Peyer's patch (tissue), 4 donors: ENCODE measurements at regions not wholly inside any gene's neighbourhood (a gene's known extent, or its start where the extent isn't known, plus 50 kb on each side); places are given as distances from the start of the nearest gene placed in this dataset.

ENCODE experiments used
- CTCF ChIP-seq, 6 experiments: fragments of 450-650 bp in 4 of 6; fragments of 200-600 bp in 2 of 6; sonication (generic) in 1 of 6; IDR thresholded peaks; one replicate each; pipeline ENCODE4 v1.5.1; 2017 to 2019; ENCODE audit warnings: antibody characterized with exemption in 6 of 6, mild to moderate bottlenecking in 3 of 6, moderate library complexity in 1 of 6
- POLR2A ChIP-seq, 2 donors: fragments of 450-650 bp; IDR thresholded peaks; one replicate each; pipeline ENCODE4 v1.5.1; 2017; ENCODE audit warnings: antibody characterized with exemption in 2 of 2, mild to moderate bottlenecking in 2 of 2, moderate library complexity in 2 of 2

- no peak for TF ChIP-seq CTCF (IDR thresholded peaks at IDR 0.05)
- no peak for TF ChIP-seq POLR2A (IDR thresholded peaks at IDR 0.05)
Measured at GRCh38 chr6:126107475-126108166, 121.3 kb downstream of the TRMT11 start.
